NT2/D1 (cell line): ENCODE measurements at regions not wholly inside any gene's neighbourhood (a gene's known extent, or its start where the extent isn't known, plus 50 kb on each side); places are given as distances from the start of the nearest gene placed in this dataset.

Experiments used
- SUZ12 ChIP-seq: IDR thresholded peaks from 2 replicates; pipeline ENCODE4 v1.6.1; 2011; ENCODE audit not compliant: insufficient read length, insufficient read depth; ENCODE audit errors: extremely low read depth
- YY1 ChIP-seq: IDR thresholded peaks from 2 replicates; pipeline ENCODE4 v1.6.1; 2011; ENCODE audit not compliant: insufficient read length, insufficient read depth
- ZNF274 ChIP-seq: IDR thresholded peaks from 2 replicates; pipeline ENCODE4 v1.6.1; 2011; ENCODE audit warnings: mild to moderate bottlenecking, low read depth, low read length

DNA sequence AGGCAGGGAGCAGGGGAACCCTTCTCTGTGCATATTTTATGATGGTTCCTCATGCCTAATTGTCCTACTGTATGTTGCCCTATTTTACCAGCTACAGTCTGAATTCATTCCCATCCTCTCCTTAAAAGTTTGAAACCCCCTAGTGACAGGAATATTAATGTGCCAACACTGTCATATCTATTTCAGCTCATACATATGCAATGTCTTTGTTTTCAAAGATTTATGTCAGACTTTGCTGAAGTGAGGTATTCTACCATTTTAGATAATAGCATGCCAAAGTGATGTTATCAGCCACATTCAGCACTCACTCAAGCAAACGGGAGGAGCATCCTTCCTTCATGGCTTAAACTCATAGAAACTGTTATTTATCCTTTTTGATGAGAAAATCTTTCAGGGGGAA, 696.5 kb downstream of the NR2F1-AS1 start:
- TF ChIP-seq SUZ12 (no peak), YY1 (no peak), ZNF274 (no peak)
